CD4-positive, alpha-beta T cell treated with Interleukin-15 for 1 hour (primary cell): ENCODE measurements at regions not wholly inside any gene's neighbourhood (a gene's known extent, or its start where the extent isn't known, plus 50 kb on each side); places are given as distances from the start of the nearest gene placed in this dataset.
"Not testable (repeated sequence)": the region's sequence is repeated elsewhere in the genome, so short reads cannot be mapped to it uniquely, and the experiment has no call there.

Experiments
- DNase-seq: peaks from one replicate; pipeline ENCODE4 v3.0.0-alpha.2; 2020

DNA sequence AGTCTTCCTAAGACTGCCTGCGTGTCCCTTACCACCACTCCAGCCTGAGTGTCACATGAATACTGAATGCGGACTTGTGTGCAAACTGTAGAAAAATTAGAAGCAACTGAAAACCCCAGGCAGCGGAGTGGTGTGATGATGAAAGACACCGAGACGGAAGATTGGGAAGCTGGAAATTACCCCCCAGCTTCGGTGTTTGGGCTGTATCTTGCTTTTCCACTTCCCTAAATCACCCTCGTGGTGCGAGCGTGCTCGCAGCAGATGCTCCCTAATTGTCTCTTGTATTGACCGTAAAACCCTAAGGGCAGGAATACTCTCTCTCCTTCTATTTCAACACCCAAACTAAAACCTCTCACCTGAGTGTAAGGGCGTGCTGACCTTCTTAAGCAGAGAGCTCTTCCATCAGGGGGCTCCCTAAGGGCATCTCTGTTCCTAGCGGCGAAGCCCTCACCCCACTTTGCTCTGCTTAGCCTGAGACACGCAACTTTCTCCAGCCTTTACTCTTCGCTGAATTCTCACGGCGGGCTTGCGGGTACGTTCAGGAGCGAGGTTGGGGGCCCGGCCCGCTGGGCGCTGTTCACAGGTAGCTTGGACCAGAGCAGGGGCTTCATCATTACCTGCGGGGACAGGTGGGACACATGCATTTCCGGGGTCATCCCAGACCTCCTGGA lies 62.4 kb downstream of the CRYBB2 start:
- DNase-seq = no peak

DNA sequence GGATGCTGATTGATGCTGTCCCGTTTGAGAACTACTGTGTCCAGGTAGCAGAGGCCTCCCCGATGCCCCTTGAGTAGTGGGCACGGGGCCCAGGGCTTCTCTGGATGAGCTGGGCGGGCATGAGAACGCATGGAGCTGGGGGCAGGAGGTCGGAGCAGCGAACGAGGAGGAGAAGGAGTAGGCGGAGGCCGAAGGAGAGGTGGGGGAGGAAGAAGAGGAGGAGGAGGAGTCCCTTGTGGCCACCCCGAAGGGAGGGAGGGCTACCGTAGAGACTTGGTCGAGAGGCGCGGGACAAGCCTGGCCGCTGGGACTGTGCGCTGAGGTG lies 62.9 kb downstream of the CRYBB2 start:
- DNase-seq = no peak

DNA sequence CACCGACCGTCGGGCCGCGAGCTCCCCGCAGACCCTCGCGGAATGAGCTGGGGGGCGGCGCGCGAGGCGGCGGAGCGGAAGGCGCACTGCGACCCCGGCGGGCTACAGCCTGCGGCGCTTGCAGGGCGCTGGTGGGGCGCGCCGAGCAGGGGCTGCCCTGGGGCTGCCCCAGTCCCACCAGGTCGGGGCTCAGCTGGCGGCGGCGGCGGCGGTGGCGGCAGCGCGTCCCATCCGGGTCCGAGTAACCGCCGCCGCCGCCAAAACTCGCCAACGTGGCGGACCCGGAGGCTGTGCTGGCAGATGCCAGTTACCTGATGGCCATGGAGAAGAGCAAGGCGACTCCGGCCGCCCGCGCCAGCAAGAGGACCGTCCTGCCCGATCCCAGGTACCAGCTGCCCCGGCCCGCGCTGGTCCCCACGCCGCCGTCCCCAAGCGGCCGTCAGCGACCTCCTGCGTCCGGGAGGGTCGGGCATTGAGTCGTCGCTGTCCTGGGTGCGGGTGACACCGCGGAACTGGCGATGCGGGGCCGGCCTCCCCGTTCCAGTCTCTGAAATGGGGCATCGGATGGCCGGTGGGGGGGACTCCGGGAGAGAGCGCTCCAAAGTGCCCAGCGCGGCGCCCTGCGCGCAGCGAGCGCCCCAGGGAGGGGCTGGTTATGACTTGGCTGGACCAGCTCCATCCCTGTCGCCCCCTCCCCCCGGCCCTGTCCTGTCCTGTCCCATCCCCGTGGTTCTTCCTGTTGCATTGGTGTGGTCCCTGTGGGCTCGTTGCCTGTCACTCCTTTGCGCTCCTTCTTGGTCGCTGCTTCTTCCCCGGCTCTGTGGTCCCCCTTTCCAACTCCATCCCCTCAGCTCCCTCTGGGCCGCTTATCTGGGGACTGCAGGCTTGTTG lies 63.5 kb downstream of the CRYBB2 start:
- no peak for DNase-seq

DNA sequence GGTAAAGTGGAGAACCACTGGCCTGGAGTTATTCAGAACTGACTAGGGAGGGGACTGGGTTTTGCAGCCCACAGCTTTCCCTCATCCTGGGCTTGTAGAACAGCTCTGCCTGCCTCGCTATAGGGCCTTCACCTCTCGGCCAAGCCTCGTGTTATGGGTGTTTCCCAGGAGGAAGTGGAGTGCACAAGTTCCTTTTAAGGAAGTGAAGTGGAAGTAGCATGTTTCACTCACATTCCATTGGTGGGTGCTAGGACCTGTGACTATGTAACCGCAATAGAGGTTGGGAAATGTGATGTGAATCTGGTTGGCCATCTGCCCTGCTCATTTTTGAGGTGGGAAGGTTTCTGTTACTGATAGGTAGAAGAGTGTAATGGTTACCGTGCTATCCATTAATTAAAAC lies 69.0 kb downstream of the CRYBB2 start:
- not testable (repeated sequence) for DNase-seq

DNA sequence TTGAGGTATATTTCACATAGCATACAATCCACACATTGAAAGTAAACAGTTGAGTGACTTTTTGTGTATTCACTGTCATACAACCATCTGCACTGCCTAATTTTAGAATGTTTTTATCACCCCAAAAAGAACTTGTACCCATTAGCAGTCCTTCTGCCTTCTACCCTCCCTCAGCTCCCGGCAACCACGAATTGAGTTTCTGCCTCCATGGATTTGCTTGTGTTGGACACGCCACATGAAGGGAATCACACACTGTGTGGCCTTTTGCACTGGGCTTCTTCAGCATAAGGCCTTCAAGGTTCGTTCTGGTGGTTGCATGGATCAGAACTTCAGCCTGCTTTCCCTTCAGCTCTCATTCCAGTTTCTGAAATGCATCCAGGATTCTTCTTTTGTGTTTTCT lies 82.5 kb downstream of the CRYBB2 start:
- not testable (repeated sequence) for DNase-seq

DNA sequence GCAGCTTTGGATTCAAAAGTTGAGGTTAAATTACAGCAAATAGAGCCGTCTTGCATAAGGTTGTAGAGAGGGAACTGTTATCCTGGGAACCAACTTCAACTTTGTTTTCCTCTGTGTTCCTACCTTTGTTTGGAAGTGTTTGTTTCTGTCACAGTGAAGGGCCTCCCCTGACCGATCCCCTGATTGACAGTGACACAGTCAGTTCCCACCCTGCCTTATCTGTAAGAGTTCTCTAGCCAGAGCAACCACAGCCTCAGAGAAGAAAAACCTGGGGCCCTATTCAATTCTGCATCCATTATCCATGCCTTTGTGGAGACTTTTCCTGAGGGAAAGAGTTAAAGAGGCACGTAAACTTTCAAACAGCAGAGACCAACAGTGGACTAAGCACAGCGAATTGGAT lies 90.1 kb downstream of the CRYBB2 start:
- DNase-seq = not testable (repeated sequence)

DNA sequence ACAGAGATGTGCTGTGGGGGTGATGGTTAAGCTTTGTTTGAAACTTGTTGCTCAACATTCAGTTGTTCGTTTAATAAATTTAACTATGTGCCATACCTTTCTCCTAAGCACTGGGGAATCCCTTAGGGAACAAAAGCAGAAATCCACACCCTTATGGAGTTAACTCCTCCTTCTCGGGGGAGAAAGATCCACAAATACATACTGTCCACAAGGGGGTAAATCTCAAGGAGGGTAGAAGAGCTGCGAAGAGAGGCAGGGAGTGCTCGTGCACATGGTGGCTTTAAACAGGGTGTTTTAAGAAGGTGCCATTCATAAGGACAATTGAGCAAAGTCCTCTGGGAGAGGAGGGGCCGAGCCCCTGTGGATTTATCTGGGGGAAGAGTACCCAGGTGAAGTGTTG lies 92.5 kb downstream of the CRYBB2 start:
- DNase-seq = not testable (repeated sequence)

DNA sequence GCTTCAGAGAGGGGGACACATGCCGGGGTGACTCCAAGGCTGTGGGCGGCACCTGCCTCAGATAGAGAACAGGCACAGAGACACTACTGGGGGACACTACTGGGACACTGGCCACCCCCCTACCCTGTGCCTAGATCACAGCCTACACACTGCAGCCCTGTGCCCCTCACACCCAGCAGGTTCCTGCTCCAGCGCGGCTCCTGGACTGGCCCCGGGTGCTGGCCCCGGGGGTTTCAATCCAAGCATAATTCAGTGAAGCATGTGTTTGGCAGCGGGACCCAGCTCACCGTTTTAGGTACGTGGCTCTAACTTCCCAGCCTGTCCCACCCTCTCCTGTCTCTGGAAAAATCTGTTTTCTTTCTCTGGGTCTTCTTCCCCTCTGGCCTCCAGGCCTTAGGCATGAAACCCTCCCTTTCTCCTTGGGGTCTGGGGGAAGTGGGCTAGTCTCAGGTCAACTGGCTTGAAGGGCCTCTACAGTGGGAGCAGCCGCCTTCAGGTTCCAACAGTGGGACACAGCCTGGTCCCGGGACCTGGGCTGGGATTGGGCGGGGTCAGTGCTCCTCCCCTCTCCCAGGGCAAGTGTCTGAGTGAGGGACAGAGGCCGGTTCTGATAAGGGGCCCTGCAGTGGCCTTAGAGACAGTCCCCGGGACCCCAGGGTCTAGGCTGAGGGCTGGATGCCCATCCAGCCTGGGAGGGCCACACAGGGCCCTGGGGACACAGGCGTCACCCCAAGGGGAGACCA lies 98.8 kb downstream of the CRYBB2 start:
- no peak for DNase-seq

DNA sequence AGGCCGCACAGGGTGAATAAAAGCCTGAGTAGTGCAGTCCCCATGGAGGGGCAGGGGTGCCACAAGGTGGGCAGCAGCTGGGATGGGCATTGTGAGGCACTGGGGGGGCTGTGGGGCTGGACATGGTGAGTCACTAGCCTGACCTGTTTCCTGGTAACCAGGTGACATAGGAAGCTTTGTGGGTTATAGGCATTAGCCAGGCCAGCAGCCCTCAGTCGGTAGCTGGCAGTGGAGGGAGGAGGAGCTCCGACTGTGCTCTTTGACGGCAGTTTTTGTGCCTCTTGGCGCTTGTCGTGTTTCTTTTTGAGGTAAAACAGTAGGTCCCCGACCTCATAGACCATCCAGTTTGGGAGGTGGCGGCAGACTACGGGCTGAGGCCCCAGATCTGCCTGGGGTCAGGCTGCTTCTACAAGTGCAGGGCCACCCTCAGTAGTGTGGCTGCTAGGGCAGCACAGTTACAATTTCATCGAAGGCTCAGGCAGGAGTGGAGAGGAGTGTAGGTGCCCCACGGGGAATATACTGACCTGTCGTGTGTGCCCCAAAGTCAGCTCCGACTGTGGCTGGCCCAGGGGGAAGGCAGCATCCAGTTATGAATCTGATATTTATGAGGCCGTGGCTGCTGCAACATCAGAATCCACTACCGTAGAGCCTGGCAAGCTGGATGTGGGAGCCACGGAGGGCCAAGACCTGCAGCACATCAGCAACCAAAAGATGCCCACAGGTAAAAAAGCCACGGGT lies 107.7 kb downstream of the CRYBB2 start:
- DNase-seq = no peak

DNA sequence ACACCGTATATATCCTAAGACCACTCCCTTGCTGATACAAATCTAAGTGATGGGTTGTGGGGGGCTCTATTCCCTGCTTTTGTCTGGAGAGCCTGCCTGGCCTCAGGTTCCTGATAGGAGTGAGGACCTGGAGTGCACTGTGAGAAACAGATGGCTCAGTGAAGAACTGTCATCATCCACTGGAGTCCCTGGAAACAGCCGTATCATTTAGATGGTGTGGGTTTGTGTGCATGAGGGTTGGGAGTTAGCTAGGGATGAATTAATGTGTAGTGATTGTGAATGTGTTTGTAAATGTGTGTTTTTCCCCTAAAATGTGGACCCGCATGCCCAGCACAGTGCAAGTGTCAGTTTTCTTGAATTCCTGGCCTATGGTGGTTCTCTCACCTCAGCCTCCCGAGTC lies 111.6 kb downstream of the CRYBB2 start:
- no peak for DNase-seq

DNA sequence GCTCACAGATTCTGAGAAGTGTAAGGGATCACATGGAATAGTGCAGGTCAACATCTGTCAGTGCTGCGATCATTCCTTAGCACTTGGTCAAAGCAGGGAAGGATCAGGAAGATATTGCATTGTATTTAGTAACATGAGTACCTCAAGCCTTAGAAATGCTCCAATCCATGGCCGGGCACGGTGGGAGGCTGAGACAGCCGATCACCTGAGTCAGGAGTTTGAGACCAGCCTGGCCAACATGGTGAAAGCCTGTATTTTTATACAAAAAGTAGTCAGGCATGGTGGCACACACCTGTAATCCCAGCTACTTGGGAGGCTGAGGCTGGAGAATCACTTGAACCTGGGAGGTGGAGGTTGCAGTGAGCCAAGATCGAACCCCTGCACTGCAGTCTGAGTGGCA lies 112.5 kb downstream of the CRYBB2 start:
- DNase-seq = not testable (repeated sequence)

DNA sequence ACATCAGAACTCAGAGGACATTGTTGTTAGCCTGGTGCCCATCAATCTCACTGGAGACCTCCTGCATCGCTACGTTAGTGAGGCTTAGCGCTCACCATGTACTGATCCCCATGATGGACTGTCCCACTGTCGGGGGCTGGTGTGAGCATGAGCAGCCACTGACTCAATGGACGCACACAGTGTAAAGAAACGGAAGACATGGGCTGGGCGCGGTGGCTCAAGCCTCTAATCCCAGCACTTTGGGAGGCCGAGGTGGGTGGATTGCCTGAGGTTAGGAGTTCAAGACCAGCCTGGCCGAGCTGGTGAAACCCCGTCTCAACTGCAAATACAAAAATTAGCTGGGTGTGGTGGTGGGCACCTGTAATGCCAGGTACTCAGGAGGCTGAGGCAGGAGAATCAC lies 112.9 kb downstream of the CRYBB2 start:
- DNase-seq = no peak

DNA sequence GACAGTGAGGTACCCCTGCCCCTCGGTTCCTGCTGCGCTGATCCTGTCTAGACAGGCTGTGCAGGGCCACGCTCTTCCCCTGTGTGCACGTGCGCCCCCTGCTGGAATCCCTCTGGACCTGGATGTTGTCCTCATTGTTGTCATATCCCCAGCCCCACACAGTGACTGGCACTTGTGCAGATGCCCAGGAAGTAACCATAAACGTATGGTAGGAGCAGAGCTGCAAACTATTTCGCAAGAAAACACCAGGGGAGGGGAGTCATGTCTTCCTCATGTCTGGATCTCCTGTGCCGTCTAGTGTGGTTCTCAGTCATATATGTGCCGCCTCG lies 114.7 kb downstream of the CRYBB2 start:
- DNase-seq = peak; percentile 33

DNA sequence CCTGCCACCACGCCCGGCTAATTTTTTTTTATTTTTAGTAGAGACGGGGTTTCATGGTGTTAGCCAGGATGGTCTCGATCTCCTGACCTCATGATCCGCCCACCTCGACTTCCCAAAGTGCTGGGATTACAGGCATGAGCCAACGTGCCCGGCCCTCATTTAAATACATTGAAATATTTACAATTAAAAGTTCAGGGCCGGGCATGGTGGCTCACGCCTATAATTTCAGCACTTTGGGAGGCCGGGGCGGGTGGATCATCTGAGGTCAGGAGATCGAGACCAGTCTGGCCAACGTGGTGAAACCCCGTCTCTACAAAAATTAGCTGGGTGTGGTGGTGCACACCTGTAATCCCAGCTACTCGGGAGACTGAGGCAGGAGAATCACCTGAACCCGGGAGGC lies 115.2 kb downstream of the CRYBB2 start:
- not testable (repeated sequence) for DNase-seq

DNA sequence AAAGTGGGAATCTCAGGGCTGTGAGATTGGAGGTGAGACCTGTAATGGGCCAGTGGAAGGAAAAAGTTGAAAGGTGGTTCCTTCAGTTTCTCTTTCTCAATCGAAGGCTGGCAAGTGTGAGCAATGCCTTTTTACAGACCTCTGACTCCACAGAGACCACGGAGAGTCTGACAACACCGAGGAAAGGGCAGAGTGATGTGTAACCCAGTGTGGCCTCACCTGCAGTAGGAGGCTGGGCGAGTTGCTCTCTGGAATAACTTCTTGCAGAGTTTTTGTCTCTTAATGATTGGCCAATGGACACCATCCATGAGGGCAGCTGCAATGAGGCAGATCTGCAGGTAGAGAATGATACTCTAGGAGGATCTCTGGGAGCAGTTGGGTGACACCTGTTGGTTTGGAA lies 115.8 kb downstream of the CRYBB2 start:
- not testable (repeated sequence) for DNase-seq

DNA sequence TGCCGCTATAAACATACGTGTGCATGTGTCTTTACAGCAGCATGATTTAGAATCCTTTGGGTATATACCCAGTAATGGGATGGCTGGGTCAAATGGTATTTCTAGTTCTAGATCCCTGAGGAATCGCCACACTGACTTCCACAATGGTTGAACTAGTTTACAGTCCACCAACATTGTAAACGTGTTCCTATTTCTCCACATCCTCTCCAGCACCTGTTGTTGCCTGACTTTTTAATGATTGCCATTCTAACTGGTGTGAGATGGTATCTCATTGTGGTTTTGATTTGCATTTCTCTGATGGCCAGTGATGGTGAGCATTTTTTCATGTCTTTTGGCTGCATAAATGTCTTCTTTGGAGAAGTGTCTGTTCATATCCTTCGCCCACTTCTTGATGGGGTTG lies 121.1 kb downstream of the CRYBB2 start:
- not testable (repeated sequence) for DNase-seq

DNA sequence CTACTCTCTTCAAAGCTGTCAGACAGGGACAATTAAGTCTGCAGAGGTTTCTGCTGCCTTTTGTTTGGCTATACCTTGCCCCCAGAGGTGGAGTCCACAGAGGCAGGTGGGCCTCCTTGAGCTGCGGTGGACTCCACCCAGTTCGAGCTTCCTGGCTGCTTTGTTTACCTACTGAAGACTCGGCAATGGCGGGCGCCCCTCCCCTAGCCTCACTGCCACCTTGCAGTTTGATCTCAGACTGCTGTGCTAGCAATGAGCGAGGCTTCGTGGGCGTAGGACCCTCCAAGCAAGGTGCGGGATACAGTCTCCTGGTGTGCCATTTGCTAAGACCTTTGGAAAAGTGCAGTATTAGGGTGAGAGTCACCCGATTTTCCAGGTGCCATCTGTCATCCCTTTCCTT lies 124.9 kb downstream of the CRYBB2 start:
- not testable (repeated sequence) for DNase-seq

DNA sequence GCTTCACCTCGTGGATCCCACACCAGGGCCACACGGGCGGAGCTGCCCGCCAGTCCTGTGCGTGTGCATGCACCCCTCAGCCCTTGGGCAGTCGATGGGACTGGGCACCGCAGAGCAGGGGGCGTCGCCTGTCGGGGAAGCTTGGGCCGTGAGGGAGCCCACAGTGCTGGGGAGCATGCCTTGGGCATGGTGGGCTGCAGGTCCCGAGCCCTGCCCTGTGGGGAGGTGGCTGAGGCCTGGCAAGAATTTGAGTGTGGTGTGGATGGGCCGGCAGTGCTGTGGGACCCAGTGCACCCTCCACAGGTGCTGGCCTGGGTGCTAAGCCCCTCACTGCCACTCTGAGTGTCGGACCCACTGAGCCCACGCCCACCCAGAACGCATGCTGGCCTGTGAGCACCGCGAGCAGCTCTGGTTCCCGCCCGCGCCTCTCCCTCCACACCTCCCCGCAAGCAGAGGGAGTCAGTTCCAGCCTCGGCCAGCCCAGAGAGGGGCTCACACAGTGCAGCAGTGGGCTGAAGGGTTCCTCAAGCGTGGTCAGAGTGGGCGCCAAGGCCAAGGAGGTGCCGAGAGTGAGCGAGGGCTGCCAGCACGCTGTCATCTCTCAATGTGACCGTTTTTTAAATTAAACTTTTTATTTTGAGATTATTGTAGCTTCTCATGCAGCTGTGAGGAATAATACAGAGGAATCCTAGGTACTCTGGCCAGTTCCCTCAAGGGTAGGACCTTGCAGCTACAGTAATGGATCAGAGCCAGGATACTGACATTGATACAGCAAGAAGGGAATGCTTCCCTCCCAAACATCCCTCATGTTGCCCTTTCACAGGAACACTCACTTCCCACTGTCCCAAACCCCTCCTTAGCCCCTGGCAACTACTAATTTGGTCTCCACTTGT lies 127.7 kb downstream of the CRYBB2 start:
- no peak for DNase-seq

DNA sequence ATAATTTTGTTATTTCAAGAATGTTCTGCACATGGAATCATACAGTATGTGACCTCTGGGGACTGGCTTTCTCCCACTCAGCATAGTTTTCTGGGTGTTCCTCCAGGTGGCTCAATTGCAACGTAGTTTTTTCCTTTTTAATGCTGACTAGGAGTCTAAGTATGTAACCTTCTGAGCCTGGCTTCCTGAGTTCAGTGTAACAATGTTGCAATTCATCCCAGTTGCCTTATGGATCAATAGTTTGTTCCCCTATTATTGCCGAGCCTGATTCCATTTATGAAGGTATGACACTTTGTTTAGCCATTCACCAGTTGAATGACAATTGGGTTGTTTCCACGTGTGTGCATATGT lies 128.3 kb downstream of the CRYBB2 start:
- no peak for DNase-seq

DNA sequence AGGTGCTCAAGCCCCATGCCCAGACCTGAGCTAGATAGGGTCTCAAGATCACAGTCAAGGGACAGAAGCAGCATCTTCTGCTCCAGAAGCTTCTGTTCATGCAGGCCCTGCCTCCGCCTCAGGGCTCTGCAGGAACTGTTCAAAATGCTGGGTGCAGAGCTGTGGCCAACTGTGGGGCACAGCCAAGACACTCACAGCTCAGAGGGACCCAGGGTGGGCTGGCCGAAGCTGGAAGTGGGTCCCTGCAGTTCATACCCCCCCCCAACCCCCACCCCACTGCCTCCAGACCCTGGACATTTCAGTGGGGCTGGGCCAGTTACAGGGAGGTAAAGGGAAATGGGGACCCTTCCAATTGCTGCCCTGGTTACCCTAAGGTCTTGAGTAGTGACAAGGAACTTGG lies 129.0 kb downstream of the CRYBB2 start:
- no peak for DNase-seq

DNA sequence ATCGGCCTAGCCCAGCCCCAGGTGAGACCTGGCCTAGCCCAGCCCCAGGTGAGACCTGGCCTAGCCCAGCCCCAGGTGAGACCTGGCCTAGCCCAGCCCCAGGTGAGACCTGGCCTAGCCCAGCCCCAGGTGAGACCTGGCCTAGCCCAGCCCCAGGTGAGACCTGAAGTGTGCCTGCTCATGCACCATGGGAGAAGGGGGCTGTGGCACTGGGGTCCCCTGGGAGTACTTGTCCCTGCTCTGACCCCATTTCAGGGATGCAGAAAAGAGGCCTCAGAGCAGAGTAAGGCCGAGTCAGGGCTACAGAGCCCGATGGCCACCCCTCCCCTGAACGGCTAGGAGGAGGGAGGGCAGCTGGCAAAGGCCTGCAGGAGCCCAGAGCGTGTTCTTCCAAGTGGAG lies 129.6 kb downstream of the CRYBB2 start:
- not testable (repeated sequence) for DNase-seq

DNA sequence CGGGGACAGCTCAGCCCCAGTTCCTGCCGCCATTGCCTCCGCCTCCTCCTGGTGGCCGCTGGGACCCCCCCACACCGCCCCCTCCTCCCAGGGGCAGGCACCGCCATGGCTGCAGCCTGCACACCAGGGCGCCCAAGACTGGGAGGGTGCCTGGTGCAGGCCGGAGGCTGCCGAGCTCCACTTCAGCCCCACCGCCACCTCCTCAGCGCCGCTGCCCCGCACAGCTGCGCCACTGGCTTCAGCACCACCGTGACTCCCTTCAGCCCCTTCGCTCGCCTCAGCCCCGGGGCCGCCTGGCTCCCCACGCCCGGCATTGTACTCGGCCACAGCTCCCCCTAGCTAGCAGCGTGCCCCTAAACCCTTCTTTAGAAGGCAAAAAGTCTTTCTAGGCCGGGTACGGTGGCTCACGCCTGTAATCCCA lies 131.1 kb downstream of the CRYBB2 start:
- DNase-seq = no peak
